AG08395 (cell line): ENCODE measurements at regions not wholly inside any gene's neighbourhood (a gene's known extent, or its start where the extent isn't known, plus 50 kb on each side); places are given as distances from the start of the nearest gene placed in this dataset.
A peak's percentile ranks its signal among the peaks of the same experiment; 100 is the strongest.
"Not testable (repeated sequence)": the region's sequence is repeated elsewhere in the genome, so short reads cannot be mapped to it uniquely, and the experiment has no call there.

Experiments used
- DNase-seq: peaks from one replicate; pipeline ENCODE4 v3.0.0; 2012; ENCODE audit warnings: mixed read lengths, low spot score

DNA sequence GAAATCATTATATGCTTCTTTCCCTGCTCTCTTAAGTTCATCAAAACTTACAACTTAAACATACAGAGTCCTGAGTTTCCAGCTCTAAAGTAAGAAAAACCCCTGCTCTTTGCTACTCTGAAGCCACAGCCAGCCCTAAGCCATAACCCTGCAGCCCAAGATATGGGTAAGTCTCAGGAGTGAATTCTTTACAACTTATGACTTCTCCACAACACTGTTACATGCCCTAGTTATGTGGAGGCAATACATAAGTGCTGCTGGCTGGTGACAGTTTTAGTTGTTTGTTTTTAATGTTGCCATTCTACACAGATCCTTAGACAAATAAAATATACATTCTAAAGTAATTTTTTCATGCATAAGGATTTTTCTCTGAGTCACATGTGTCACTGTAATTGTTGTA is 100.2 kb downstream of the FBXO8 start:
- DNase-seq = no peak

DNA sequence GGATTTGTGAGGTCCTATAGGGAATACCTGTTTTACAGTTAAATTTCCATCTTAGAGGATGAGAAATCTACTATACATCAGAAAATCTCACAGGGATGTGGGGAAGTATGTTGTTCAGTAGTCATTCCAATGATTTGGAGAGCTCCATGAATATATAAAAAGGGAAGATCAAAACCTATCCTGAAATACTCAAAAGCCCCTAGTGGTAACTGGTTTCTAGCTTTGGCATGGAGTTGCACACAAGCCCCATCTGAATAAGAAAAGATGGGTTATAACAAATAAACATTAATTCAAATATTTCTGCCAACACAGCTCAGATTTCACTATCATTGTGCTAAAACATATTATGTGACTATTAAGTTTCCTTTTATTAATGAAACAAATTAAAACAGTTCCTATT is 101.6 kb downstream of the FBXO8 start:
- no peak for DNase-seq

DNA sequence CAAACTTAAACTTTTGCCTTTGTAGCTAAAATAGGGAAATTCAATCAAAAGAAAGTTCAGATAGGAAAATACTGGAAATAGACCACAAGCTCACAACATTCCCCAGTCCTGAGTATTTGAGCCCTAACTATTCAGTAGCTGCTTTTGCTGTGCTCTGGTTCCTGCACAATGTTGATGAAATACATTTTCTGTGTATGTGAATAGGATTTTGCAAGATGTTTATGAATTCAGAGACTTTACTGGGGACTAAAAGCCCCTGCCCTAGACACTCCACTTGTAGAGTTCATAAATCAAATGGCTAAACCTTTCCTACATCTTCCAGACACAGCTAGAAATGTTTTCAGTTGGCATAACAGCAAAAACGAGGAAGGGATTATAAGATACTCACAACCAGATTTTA is 105.9 kb downstream of the FBXO8 start:
- no peak for DNase-seq

DNA sequence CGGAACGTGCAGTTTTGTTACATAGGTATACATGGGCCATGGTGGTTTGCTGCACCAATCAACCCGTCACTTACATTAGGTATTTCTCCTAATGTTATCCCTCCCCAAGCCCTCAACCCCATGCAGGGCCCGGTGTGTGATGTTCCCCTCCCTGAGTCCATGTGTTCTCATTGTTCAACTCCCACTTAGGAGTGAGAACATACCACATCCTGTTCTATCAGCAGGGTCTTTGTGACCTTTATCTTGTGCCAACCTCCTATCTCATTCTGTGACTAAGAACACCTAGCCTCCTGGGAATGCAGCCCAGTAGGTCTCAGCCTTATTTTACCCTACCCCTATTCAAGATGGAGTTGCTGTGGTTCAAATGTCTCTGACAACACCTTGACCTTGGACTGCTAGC is 107.6 kb downstream of the FBXO8 start:
- not testable (repeated sequence) for DNase-seq

DNA sequence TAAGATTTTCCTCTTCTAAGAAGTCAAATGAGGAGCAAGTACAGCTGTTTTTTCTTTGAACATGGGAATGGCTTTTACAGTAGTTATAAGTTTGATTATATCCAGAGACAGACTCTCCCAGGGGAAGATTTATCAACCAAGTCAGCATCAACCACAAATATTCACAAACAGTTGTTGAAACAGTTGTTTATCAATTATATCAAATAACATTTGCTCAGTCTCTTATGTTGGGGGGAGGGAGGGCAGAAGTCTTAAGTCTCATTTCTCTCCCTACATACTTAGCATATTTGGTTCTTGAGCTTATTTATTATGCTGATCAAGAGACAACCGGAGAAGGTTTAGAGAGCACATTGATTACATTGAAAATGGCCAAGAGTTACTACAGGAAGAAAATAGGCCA is 110.1 kb downstream of the FBXO8 start:
- no peak for DNase-seq

DNA sequence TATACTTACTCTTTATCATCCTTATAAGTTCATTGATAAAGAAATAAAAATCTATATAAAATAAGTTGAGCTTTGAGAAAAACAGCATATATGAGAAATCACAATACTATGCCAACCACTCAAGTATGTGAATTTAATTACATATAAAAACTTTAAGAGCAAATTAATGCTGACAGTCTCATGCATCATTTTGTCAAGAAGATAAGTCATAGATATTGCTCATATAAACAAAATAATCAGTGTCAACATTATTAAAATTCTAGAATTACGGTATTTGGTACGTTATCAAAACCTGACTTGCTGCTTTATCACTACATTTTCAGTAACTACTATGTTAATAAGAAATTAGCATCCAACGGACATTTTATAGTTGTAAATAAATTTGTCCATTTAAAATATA is 111.2 kb downstream of the FBXO8 start:
- DNase-seq = no peak

DNA sequence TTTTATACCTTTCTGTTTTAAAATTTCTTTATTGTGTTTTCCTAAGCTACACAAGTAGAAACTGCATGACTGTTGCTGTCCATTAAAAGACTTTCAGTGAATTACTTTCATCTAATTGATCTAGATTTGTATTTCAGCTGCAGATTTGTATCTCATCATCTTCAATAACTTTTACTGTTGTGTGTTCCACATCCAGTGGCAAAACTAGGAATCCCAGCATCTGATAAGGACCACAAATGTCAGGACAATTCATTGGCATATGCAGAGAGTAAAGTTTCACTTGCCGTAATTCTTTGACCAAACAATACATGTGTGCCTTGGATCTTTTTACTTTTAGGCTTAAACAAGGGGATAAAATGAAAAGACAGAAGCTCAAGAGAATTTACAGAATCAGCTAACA is 112.6 kb downstream of the FBXO8 start:
- no peak for DNase-seq

DNA sequence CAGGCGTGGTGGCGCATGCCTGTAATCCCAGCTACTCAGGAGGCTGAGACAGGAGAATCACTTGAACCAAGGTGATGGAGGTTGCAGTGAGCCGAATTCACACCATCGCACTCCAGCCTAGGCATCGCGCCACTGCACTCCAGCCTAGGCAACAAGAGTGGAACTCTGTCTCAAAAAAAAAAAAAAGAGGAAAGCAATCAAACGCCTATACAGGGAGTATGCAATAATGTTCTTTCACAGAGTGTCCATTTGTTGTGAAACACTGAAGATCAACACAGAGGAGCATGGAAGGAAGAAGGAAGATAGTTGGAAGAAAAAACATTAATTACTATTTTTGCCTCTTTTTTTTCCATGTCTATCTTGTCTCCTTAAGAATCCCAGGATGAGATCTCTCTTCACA is 113.4 kb downstream of the FBXO8 start:
- DNase-seq = no peak

DNA sequence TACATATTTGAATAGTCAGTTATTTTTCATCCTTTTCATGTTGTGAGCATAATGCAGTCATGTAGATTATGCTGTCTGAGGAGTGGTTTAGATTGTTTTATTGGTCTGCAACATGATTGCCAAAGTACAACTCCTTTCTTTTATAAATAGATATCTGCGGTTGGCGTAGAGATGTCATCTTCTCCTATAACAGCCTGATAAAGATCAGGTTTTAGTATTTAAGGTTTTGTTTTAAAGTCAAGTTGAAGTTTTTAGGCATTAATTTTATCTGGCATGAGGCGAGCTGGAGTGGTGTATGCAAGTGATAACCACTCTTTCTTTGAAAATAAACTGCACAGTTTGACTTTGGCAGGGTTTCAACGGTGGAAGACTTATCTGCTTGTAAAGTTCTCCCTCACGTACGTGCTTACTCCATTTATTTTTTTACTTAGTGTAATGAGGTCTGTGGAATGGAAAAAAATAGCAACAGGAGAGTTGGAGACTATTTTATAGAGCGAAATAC is 126.3 kb downstream of the FBXO8 start:
- DNase-seq = no peak

DNA sequence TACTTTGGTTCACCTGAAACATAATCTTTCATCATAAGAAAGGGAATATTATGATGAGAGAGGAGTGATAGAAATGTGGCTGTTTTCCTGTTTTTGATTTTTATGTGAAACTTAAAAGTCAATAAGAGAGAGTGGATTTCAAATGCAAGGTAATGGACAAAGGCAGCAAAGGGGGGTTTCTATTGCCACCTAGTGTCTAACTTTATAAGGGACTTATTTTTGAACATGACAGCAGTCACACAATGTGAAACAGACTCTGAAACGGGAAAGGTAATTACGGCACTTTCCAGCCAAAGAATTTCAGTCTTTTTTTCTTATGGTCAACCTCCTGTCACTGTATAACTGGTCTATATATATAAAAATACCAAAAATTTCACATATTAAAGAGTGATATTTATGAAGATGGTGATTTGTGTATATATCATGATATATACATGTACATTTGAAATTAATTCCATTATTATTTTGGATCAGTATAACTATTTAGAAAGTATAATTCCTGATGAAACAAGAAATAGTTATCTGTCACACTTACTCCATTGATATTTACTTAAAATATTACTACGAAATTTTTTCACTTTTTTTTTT is 127.1 kb downstream of the FBXO8 start:
- peak; percentile 42 for DNase-seq

DNA sequence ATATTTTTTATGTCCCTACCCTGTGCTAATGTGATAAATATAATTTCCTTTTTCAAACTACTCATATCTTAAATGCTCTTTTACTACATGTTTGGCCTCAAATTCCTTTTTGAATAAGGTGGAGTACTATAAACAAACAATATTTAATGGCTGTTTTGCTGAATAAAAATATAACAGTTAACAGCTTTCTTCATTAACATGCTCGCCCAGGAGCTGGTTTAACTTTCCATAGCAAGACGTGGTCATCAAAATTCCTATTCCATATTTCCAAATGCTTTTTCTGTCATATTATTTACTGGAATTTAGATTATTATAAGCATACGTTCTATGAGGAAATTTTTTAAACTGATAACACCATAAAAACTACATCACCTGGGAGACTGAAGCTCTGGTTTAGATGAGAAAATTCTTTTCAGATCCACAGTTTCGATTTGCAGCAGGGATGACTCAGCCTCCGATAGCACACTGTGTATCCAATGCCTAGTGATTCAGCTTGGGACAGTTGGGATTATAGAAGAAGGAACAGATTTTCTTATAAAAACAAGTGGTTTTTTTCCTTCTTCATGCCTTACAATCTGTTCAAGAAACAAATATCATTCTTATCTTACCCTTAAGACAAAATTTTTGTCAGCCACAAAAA is 129.1 kb downstream of the FBXO8 start:
- DNase-seq = peak; percentile 47

DNA sequence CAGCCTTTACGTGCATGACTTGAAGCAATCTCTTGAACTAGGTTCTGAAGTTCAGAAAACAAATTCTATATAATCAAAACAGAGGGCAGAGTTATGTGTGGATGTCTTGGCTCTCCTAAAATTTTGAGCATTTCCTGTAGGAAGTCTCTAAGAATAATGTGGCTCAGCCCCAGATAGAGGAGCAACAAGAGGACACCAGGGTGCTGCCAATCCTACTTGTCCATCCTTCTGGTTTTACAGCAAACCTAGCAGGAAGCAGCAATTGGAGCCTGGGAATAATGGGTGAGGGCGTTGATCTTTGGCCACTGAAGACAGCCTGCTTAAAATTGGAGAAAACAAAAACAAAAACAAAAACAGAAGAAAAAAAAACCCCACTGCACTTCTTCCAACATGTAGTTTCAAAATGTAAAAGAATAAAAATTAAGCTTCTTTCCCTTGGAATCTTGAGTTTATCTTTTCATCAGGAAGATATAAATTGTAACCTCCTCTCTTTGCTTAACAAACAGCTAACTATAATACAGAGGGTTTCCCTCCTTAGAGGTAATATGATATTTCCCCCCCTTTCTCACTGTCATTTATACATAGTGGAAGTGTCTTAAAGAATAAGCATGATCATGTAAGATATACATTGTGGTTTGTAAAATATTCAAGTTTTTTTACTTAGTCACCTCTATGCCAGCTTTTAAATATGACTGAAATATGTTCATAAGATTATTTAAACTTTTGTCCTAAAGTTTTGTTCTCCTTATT is 130.6 kb downstream of the FBXO8 start:
- no peak for DNase-seq

DNA sequence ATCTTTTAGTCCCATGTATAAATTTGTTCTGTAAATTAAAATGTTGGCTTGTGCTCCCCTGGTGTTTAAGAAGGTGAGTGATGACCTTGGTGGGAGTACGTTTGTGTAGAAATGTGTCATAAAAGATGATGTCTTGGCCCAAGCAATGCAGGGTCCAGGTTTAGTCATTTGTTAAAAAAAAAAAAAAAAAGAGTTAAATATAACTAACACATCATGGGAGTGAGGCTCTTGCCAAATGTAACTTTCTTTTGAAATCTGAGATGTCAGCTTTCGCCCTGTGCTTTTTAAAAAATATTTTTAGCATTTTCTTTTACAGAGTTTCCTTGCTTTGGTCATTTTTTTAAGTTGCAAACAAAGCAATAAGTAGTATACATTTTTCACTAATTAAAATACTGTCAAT is 135.6 kb downstream of the FBXO8 start:
- no peak for DNase-seq

DNA sequence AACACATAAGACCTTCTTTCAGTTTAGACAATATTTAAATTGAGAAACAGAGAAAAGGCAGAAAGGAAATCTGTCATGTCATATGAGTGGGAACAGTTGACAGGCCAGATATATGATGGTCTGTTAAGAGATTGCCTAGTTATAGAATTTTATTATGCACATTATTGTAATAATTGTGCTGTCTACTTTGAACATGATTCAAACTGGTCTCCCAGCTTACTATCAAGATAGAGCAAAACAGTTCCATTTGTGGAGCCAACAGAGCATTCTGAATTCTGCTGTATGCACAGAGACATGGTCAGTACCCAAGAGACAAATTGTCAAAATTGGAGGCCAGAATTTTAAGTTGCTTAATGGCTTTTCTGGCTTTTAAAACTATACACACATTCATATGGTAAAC is 139.4 kb downstream of the FBXO8 start:
- DNase-seq = no peak

DNA sequence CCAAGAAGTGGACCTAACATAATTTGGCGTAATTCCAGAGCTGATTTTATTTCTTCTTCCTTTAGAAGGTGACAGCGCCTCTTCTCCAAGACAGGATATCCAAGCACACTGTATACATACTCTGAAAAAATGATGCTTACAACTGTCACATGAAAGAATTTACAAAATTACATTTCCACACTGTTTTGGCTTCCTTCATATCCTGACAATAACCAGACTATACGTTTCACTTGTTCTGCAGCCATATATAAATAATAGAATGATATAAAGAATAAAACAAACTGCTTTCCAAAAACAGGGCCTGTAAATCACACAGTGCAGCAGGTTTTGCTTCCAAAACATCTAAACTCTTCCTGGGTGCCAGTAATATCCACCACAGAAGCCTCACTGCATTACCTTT is 141.6 kb downstream of the FBXO8 start:
- DNase-seq = no peak

DNA sequence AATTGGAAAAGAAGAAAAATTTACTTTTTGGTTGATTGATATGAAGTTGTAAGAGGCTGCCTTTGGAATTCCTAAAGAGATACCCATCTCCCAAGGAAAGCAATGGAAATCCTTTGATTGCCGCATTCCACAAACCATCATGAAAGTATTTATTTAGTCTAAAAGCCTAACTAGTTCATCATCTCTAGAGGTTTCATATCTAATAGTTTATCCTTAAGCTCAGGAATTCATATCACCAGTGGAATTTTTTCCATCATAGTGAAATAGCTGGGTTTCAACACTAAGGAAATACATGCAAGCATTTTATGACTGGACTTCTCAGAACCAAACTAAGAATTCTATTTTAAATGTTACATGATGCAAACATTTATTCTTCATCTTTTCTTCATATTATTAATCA is 144.9 kb downstream of the FBXO8 start:
- no peak for DNase-seq

DNA sequence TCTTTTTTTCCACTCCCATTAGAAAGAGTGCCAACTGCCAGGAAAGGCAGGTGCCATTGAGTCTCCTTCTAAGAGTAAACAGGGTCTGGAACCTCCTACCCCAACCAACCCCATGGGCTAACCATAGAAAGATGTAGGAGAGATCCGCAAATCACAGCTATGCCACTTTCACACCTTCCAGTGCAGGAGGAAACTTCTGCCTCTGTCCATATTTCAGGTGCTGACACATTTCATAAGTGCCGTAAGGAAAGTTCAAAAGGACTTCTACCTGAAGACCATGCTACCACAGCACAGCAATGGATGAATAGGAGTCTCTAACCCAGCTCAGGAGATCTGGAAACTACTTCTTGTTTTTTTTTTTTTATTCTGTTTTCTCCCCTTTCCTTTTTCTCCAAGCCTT is 145.8 kb downstream of the FBXO8 start:
- DNase-seq = no peak

DNA sequence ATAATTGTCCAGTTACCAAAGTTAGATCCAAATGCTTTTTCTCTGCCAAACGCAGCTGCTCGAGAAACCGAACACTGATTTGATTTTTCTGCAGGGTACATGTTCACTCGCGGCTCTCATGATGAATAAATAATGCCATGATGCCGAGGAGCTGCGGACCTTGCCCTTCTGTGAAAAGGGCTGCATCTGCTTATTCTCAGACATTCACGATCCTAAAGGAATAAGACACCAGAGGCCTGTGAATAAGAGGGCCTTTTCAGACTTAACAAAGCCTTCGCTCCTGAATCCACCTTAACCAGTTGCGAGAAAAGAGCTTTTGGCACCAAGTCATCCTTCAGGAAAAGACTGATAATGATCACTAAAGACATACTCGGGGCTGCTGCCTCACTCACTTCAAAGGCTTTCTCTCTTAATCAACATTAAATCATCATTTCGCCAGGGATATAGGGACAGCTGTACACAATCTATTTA is 147.5 kb downstream of the FBXO8 start:
- peak; percentile 2 for DNase-seq

DNA sequence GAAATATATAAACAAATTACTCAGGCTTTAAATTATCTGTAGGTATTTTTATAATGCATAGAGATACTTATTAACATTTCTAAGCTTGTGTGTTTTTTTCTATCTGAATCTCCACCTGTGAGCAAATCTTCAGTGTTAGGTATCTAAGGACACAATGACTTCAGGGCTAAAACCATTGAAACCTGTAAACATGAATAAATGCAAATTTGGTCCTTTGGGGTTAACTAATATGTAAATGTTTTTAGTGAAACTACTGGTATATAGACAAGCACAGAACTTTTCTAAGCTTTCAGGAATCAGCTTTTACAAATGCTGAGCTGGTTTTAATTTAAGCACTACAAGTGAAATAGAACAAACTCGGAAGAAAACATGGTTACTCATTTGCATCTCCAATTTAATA is 147.9 kb downstream of the FBXO8 start:
- no peak for DNase-seq

DNA sequence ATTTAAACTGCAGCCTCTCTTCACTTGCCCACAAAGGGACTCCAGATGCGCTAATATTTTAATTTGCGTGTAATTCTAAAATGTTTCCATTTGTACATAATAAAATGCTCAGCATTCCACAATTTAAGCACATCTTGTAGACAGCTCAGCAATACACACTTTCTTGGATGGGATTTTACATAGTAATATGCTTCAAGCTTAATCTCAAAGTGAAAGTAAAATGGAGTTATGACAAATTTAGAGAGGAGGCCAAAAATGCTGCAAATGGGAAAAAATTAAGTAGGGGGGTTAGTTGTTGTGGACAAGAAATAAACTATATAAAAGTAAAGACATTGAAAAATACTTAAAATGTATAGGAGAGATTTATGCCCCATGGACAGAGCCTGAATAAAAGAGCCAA is 149.1 kb downstream of the FBXO8 start:
- DNase-seq = peak; percentile 5

DNA sequence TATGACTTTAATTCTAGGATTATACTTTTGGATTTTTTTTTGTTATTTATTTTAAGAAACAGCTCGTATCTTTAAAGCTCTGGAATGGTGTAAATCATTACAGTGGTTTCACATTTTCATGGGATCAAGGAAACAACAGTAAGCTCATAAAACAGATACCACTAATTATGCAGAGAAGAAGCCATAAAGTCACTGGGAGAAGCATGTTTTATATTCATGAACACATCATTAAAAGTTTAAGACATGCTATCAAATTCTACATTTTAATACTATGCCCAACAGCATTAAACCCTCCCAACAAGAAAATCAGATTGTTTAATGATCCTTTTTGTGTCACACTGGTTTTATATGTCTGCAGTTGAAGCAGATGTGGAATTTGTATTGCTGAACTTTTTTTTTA is 149.9 kb downstream of the FBXO8 start:
- no peak for DNase-seq

DNA sequence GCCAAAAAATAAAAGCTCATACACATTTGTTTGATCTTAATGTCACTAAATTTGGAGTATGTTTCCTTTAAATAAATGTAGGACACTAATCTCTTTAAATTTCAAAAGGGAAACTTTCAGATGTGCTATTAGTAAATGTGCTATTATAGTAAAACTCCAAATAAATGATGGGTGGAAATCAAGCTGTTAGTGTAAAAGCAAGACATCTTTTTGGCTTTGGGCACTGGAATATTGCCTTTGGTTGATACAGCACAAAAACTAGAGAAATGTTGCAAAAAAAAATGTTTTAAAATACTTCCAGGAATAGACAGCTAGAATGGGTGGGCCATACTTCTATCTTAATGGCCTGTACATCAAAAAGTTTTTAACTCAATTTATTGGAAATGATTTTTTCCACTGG is 151.6 kb downstream of the FBXO8 start:
- DNase-seq = no peak

DNA sequence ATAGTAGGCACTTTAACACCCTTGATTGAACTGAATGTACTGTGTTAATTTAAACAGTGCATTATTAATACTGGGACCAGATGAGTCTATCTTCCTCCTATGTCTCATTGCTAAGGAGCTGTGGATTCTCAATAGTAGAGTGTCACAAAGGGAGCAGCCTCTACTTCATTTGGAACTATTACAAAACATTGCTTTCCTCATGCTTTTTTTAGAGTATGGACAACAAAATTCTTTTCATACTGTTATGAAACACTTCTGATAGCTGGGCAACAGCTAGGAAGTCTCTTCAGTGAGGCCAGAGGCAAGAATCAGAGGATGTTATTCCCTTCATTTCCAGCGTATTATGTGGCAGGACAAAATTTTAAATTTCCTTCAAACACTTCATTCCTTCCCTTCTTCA is 160.8 kb downstream of the FBXO8 start:
- peak; percentile 7 for DNase-seq
